Esophagus squamous epithelium (tissue), 5 donors: ENCODE measurements at regions not wholly inside any gene's neighbourhood (a gene's known extent, or its start where the extent isn't known, plus 50 kb on each side); places are given as distances from the start of the nearest gene placed in this dataset.
"Not testable (repeated sequence)": the region's sequence is repeated elsewhere in the genome, so short reads cannot be mapped to it uniquely, and the experiment has no call there.

ENCODE experiments used
- DNase-seq: peaks from one replicate; lab custom pipeline; 2025; lab: John Stamatoyannopoulos, UW
- H3K27ac ChIP-seq, 4 donors: fragments of 200-600 bp; sonication (generic); one replicate each; pipeline ENCODE4 v1.5.1; 2016 to 2019; ENCODE audit warnings: mild to moderate bottlenecking in 1 of 4
- H3K27me3 ChIP-seq, 4 donors: fragments of 200-600 bp; sonication (generic); 1 replicate in 3 of 4; 2 replicates in 1 of 4; pipeline versions ENCODE4 v1.5.1 to v1.6.0; 2017 to 2021; ENCODE audit warnings: antibody characterized with exemption in 1 of 4
- H3K36me3 ChIP-seq, 3 donors: fragments of 200-600 bp; sonication (generic); one replicate each; pipeline ENCODE4 v1.5.1; 2016 to 2019
- H3K4me1 ChIP-seq, 3 donors: fragments of 200-600 bp; sonication (generic); one replicate each; pipeline ENCODE4 v1.5.1; 2017 to 2019
- H3K4me3 ChIP-seq, 4 donors: fragments of 200-600 bp; sonication (generic); 1 replicate in 3 of 4; 2 replicates in 1 of 4; pipeline ENCODE4 v1.5.1; 2016 to 2019; ENCODE audit warnings: mild to moderate bottlenecking in 2 of 4, moderate library complexity in 1 of 4
- H3K9me3 ChIP-seq, 3 donors: fragments of 200-600 bp; sonication (generic); one replicate each; pipeline ENCODE4 v1.5.1; 2016 to 2019
- WGBS, 2 donors: methylation state at CpG; one replicate each; pipeline ENCODE4 v1.1.5; 2018; 5-methylcytosine and 5-hydroxymethylcytosine counted together
- intact Hi-C: fragments of 100-400 bp; cut with DNase I; formaldehyde crosslinking; loops from one replicate; pipeline ENCODE4 v1.15.0; 2022
- small RNA-seq, 4 donors: library from RNA; depleted of rRNA; stranded (forward); fragments of <200 nt; gene quantifications; one replicate each; pipeline ENCODE3, GENCODE V24; 2016
- donor health status: DM: yes; HTN: yes; CAD: no.

DNA sequence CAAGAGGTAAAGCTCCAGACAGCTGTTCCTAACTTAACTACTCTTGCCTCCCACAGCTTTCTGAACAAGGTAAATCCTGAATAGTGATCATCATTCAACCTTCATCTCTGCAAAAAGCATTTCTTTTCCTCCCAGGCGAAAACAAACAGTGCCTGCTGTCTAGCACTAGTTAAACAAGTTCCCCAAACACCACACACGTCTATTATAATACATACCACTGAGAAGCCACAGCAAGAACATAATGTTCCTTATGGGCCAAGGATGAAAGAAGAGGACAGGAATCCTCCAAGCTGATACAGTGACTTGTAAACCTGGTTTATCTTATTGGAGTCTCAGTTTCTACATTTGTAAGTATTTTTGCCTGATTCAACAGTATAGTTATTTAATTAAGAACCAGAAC lies 56.1 kb upstream of the PDPR start:
- H3K27me3 ChIP-seq, intact Hi-C loops, H3K4me3 ChIP-seq, H3K36me3 ChIP-seq, DNase-seq, H3K9me3 ChIP-seq: not testable (repeated sequence)
- no CpG with 5 or more reads among the region's 2 CpGs for WGBS, 2 donors
- Histone ChIP-seq H3K4me1 (peaks cover 0 to 29% (median 2%) of the 10 kb centered on the region in 3 donors), H3K27ac (peak overlapping the region in 1 of 4 donors; percentile 71)

DNA sequence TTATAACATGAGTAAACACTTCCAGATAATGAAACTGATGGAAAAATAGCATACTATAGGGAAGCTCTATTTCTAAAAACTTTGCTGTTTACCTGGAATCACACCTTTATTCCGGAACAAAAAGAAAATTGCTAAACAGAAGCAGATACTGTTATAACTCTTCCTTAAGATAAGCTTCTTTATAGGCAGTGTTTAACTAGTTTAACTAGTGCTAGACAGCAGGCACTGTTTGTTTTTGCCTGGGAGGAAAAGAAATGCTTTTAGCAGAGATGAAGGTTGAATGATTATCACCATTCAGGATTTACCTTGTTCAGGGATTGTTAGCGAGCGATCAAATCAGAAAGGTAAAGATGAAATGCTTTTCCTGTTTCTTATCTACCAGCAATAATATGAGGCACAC lies 54.7 kb upstream of the PDPR start:
- 97 to 98% methylated on average over 3 of the region's 3 CpGs for WGBS, 2 donors
- intact Hi-C loops = not testable (repeated sequence)

DNA sequence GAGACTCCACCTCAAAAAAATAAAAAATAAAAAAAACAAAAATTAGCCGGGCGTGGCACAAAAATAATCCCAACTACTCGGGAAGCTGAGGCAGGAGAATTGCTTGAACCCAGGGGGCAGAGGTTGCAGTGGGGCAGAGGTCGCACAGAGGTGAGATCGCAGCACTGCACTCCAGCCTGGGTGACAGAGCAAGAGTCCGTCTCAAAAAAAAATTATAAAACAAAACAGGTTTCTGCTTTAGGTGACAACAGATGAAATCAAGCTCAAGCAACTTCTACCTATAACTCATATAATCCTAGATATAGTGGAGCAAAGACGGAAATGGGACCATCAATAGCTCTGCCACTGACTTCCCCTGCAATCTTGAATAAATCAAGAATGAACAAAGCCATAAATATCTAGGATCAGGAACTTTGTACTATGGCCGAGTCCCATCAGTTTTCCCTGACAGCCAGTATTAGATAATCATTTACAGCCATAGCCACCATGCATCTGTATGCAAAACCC lies 53.6 kb upstream of the PDPR start:
- H3K9me3 ChIP-seq, H3K27ac ChIP-seq, H3K4me3 ChIP-seq, H3K36me3 ChIP-seq, DNase-seq, intact Hi-C loops, H3K27me3 ChIP-seq: not testable (repeated sequence)
- peaks cover 0 to 46% (median 2%) of the 10 kb centered on the region in 3 donors for H3K4me1 ChIP-seq
- 81 to 84% methylated on average over 8 of the region's 8 CpGs for WGBS, 2 donors

More for the DNA sequence above, 54.7 kb upstream of the PDPR start:
- DNase-seq, H3K27me3 ChIP-seq, H3K9me3 ChIP-seq, H3K4me3 ChIP-seq, H3K27ac ChIP-seq, H3K36me3 ChIP-seq: not testable (repeated sequence)
- peaks cover 0 to 42% (median 2%) of the 10 kb centered on the region in 3 donors for H3K4me1 ChIP-seq

DNA sequence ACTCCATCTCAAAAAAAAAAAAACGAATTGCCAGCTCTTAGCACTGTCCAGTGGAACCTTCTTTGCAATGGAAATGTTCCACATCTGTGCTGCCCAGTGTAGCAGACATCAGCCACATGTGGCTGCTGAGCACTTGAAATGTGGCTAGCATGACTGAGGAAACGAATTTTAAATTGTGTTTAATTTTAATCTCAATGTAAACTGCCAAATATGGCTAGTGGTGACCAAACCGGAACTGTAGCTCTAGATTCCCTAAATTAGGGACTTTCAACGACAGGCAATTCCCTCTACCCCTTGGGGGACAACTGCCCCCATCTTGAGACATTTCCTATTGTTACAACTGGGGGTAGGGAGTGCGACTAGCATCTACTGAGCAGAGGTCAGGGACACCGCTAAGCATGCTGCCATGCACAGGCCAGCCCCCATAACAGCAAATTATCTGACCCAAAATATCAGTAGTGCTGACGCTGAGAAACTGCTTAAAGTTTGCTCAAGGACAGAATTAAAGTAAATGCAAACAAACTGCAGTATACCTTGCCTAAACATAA lies 52.4 kb upstream of the PDPR start:
- H3K27ac ChIP-seq, H3K4me3 ChIP-seq, intact Hi-C loops, H3K27me3 ChIP-seq, H3K9me3 ChIP-seq, DNase-seq, H3K36me3 ChIP-seq: not testable (repeated sequence)
- peaks cover 0 to 50% (median 2%) of the 10 kb centered on the region in 3 donors for H3K4me1 ChIP-seq
- WGBS, 2 donors = 65 to 66% methylated on average over 3 to 7 of the region's 7 CpGs

DNA sequence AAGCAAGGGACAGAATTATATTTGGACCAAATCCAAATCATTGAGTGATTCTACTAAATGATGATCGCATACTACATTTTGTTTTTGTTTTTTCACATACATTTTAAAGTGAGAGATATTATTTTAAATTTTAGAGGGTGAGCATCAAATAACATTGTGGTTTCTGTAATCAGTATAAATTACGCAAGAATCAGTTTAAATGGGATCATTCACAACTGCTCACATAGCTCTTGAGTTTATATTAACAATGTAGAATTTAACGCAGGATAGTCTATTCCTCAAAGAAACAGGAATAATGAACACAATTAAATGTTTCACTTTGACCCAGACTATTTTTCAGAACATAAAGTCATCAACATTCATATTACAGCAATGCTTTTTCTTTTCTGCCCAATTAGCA lies 51.2 kb upstream of the PDPR start:
- intact Hi-C loops, H3K36me3 ChIP-seq, H3K9me3 ChIP-seq, H3K27me3 ChIP-seq, H3K4me3 ChIP-seq, H3K27ac ChIP-seq, DNase-seq: not testable (repeated sequence)
- H3K4me1 ChIP-seq = peaks cover 0 to 46% (median 2%) of the 10 kb centered on the region in 3 donors
- WGBS, 2 donors = 81 to 85% methylated on average over 3 of the region's 3 CpGs

Small RNAs in the stretch of these regions (small RNA-seq; reads per million reads assigned to genes)
- gene MIR1972-2 = 0 reads per million in 4 donors
